Gastroesophageal sphincter (tissue), 3 donors: ENCODE measurements at regions not wholly inside any gene's neighbourhood (a gene's known extent, or its start where the extent isn't known, plus 50 kb on each side); places are given as distances from the start of the nearest gene placed in this dataset.

Experiments used
- CTCF ChIP-seq, 4 experiments: fragments of 200-600 bp in 2 of 4; fragments of 450-650 bp in 2 of 4; sonication (generic) in 1 of 4; IDR thresholded peaks; one replicate each; pipeline ENCODE4 v1.5.1; 2017 to 2019; ENCODE audit warnings: antibody characterized with exemption in 4 of 4, mild to moderate bottlenecking in 2 of 4, moderate library complexity in 2 of 4
- POLR2A ChIP-seq, 2 donors: fragments of 450-650 bp; IDR thresholded peaks; one replicate each; pipeline ENCODE4 v1.6.1; 2017; ENCODE audit warnings: antibody characterized with exemption in 2 of 2, mild to moderate bottlenecking in 2 of 2, moderate library complexity in 1 of 2
- POLR2AphosphoS5 ChIP-seq: sonication (generic); formaldehyde crosslinking; IDR thresholded peaks from one replicate; pipeline ENCODE4 v1.6.1; 2017; ENCODE audit warnings: antibody characterized with exemption

- TF ChIP-seq POLR2AphosphoS5 (no peak), POLR2A (IDR thresholded peaks at IDR 0.05) (no peak), CTCF (IDR thresholded peaks at IDR 0.05) (no peak)
Observed at GRCh38 chr9:24351973-24352372, 193.7 kb downstream of the IZUMO3 start.
